ENCODE measurements at regions not wholly inside any gene's neighbourhood (a gene's known extent, or its start where the extent isn't known, plus 50 kb on each side); places are given as distances from the start of the nearest gene placed in this dataset.

- TF ChIP-seq CTCF (conservative IDR thresholded peaks at IDR 0.05 in 1 of 2, IDR thresholded peaks at IDR 0.05 in 1 of 2; ENCODE audit: extremely low read depth in 1 of 2, insufficient read depth in 1 of 2, low read depth in 1 of 2, low read length in 2 of 2), result no peak
- no peak for TF ChIP-seq EZH2 (IDR thresholded peaks at IDR 0.05; ENCODE audit: borderline replicate concordance, low read length)
Observed at GRCh38 chr5:94025788-94026473, 284.5 kb upstream of the POU5F2 start.

Data from mammary epithelial cell (primary cell).